Endodermal cell (in vitro differentiated cells): ENCODE measurements at regions not wholly inside any gene's neighbourhood (a gene's known extent, or its start where the extent isn't known, plus 50 kb on each side); places are given as distances from the start of the nearest gene placed in this dataset.

Experiments used
- DNase-seq: peaks from one replicate; pipeline ENCODE4 v3.0.0-alpha.2; 2017
- H3K27ac ChIP-seq: 2 replicates; pipeline ENCODE4 v1.5.1; 2013; ENCODE audit warnings: mild to moderate bottlenecking, low read depth, low read length, moderate library complexity
- H3K27me3 ChIP-seq: 2 replicates; pipeline ENCODE4 v1.6.1; 2013; ENCODE audit warnings: mild to moderate bottlenecking, low read length, moderate library complexity; ENCODE audit not compliant: insufficient read depth, control insufficient read depth, poor library complexity, severe bottlenecking
- H3K36me3 ChIP-seq: 2 replicates; pipeline ENCODE4 v1.7.0; 2013; ENCODE audit warnings: mild to moderate bottlenecking, low read length, moderate library complexity; ENCODE audit not compliant: control insufficient read depth, insufficient read depth
- H3K4me1 ChIP-seq: one replicate; pipeline ENCODE4 v1.7.0; 2013; ENCODE audit warnings: low read length; ENCODE audit not compliant: control insufficient read depth, insufficient read depth
- H3K4me3 ChIP-seq: 2 replicates; pipeline ENCODE4 v1.5.1; 2013; ENCODE audit warnings: mild to moderate bottlenecking, low read length, moderate library complexity
- H3K9ac ChIP-seq: 2 replicates; pipeline ENCODE4 v1.6.1; 2013; ENCODE audit warnings: mild to moderate bottlenecking, low read length, moderate library complexity; ENCODE audit not compliant: poor library complexity, severe bottlenecking; ENCODE audit errors: extremely low read depth
- H3K9me3 ChIP-seq: 2 replicates; pipeline ENCODE4 v1.6.1; 2013; ENCODE audit warnings: mild to moderate bottlenecking, low read length, moderate library complexity; ENCODE audit not compliant: control insufficient read depth
- H3K27ac Mint-ChIP-seq: 2 replicates; pipeline ENCODE4 v1.8.0; 2020; ENCODE audit warnings: mixed read lengths
- H3K27me3 Mint-ChIP-seq: 2 replicates; pipeline ENCODE4 v1.8.0; 2021; ENCODE audit warnings: mild to moderate bottlenecking, mixed read lengths; ENCODE audit not compliant: insufficient read depth
- H3K36me3 Mint-ChIP-seq: 2 replicates; pipeline ENCODE4 v1.8.0; 2020; ENCODE audit warnings: low read depth, mixed read lengths
- H3K4me1 Mint-ChIP-seq: 2 replicates; pipeline ENCODE4 v1.8.0; 2020; ENCODE audit warnings: mixed read lengths
- H3K4me3 Mint-ChIP-seq: 2 replicates; pipeline ENCODE4 v1.8.0; 2020; ENCODE audit warnings: mild to moderate bottlenecking, moderate library complexity, mixed read lengths
- H3K9me3 Mint-ChIP-seq: 2 replicates; pipeline ENCODE4 v1.8.0; 2020; ENCODE audit warnings: mild to moderate bottlenecking, mixed read lengths
- WGBS, 2 experiments: methylation state at CpG; one replicate each; pipeline versions ENCODE4 v1.1.5 to v1.1.7; 2013; ENCODE audit warnings: missing lambda C conversion rate in 2 of 2, mixed read lengths in 1 of 2; ENCODE audit not compliant: insufficient coverage in 1 of 2, insufficient read length in 1 of 2; 5-methylcytosine and 5-hydroxymethylcytosine counted together
- TF ChIP-seq, protein P1 (sequence below): fragments of 200-600 bp; sonication (generic); conservative IDR thresholded peaks from 2 replicates; pipeline ENCODE4 v1.5.0; 2021; ENCODE audit warnings: antibody characterized with exemption, mild to moderate bottlenecking

DNA sequence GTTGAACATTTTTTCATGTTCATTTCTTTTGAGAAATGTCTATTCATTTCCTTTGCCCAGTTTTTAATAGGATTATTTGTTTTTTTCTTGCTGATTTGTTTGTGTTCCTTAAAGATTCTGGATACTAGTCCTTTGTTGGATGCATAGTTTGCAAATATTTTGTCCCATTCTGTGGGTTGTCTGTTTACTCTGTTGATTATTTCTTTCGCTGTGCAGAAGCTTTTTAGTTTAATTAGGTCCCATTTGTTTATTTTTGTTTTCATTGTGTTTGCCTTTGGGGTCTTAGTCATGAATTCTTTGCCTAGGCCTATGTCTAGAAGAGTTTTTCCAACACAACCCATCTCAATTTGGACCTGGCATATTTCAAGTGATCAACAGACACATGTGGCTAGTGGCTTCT, 116.1 kb upstream of the GALNT2 start:
- H3K9me3 Mint-ChIP-seq: no peaks in the 10 kb centered on the region
- Histone ChIP-seq H3K27me3 (no peaks in the 10 kb centered on the region), H3K4me1 (no peaks in the 10 kb centered on the region), H3K36me3 (no peaks in the 10 kb centered on the region), H3K27ac (no peak overlapping the region), H3K9ac (no peak overlapping the region), H3K4me3 (no peak overlapping the region), H3K9me3 (no peaks in the 10 kb centered on the region)
- H3K4me3 Mint-ChIP-seq: no peak overlapping the region
- TF ChIP-seq, protein P1, sequence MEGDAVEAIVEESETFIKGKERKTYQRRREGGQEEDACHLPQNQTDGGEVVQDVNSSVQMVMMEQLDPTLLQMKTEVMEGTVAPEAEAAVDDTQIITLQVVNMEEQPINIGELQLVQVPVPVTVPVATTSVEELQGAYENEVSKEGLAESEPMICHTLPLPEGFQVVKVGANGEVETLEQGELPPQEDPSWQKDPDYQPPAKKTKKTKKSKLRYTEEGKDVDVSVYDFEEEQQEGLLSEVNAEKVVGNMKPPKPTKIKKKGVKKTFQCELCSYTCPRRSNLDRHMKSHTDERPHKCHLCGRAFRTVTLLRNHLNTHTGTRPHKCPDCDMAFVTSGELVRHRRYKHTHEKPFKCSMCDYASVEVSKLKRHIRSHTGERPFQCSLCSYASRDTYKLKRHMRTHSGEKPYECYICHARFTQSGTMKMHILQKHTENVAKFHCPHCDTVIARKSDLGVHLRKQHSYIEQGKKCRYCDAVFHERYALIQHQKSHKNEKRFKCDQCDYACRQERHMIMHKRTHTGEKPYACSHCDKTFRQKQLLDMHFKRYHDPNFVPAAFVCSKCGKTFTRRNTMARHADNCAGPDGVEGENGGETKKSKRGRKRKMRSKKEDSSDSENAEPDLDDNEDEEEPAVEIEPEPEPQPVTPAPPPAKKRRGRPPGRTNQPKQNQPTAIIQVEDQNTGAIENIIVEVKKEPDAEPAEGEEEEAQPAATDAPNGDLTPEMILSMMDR: no peak
- no peak for DNase-seq
- H3K27me3 Mint-ChIP-seq: no peaks in the 10 kb centered on the region
- no peak overlapping the region for H3K27ac Mint-ChIP-seq
- peaks cover 5% of the 10 kb centered on the region for H3K4me1 Mint-ChIP-seq
- WGBS, 2 experiments: 80 to 94% methylated on average over 1 of the region's 1 CpG
- no peaks in the 10 kb centered on the region for H3K36me3 Mint-ChIP-seq

DNA sequence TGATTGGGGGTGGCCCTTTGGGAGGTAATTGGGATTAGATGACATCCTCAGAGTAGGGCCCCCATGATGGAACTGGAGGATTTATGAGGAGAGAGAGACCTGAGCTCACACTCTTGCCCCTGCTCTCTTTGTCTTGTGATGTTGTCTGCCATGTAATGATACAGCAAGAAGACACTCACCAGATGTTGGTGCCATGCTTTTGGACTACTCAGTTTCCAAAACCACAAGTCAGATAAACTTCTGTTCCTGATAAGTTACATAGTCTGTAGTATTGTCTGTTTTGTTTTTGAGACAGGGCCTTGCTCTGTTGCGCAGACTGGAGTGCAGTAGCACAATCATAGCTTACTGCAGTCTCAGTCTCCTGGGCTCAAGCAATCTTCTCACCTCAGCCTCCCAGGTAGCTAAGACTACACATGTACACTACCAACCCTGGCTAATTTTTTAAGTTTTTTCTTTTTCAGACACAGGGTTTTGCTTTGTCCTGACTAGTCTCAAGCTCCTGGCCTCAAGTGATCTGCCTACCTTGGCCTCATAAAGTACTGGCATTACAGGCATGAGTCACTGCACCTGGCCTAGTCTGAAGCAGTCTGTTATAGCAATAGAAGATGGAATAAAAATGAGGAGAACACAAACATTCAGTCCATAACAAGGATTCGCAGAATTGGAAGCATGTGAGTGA, 115.0 kb upstream of the GALNT2 start:
- DNase-seq: no peak
- no peaks in the 10 kb centered on the region for H3K9me3 Mint-ChIP-seq
- no peak overlapping the region for H3K27ac Mint-ChIP-seq
- H3K27me3 Mint-ChIP-seq: no peaks in the 10 kb centered on the region
- peaks cover 6% of the 10 kb centered on the region for H3K4me1 Mint-ChIP-seq
- no peaks in the 10 kb centered on the region for H3K9me3 ChIP-seq
- no peak overlapping the region for H3K4me3 Mint-ChIP-seq
- no peaks in the 10 kb centered on the region for H3K27me3 ChIP-seq
- H3K27ac ChIP-seq: no peak overlapping the region
- no peaks in the 10 kb centered on the region for H3K36me3 Mint-ChIP-seq
- WGBS, 2 experiments: 85 to 92% methylated on average over 2 of the region's 2 CpGs
- no peaks in the 10 kb centered on the region for H3K4me1 ChIP-seq
- TF ChIP-seq, protein P1: no peak
- H3K9ac ChIP-seq: no peak overlapping the region
- H3K4me3 ChIP-seq: no peak overlapping the region
- H3K36me3 ChIP-seq: no peaks in the 10 kb centered on the region

DNA sequence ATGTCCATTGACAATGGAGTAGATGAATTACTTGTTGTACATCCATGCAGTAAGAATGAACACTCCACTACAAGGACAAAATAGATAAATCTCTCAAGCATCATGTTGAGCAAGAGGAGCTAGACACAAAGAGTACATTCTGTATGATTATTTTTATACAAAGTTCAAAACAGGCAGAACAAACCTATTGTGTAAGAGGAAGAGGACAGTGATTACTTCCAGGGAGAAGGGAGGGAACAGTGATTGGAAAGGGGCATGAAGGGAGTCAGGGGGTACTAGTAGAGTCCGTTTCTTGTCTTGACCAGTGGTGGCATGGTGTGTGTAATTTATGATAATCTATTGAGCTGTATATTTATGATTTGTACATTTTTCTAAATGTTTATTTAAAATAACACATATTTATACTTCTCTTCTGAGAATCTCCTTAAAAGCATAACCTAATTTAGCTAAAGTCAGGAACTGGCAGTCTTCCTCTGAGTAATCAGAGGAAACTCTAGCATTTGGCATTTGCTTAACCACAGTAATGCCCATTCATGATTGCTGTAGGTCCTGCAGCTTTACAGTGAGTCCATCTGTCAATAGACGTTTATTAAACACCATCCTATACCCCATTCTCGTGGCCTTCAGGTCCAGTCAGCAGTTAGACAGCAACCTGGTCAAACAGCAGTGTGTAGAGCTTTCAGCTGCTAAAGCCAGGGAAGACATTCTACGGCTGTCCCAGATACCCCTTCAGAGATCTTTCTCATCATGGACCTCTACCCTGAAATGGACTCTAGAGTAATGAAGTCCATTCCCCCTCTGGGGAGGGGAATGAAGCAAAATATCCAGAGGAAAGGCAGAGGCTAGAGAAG, 114.1 kb upstream of the GALNT2 start:
- Mint-ChIP-seq H3K4me1 (peaks cover 6% of the 10 kb centered on the region), H3K27ac (no peak overlapping the region), H3K36me3 (no peaks in the 10 kb centered on the region), H3K4me3 (no peak overlapping the region), H3K9me3 (peaks cover 6% of the 10 kb centered on the region), H3K27me3 (no peaks in the 10 kb centered on the region)
- no peak for DNase-seq
- Histone ChIP-seq H3K36me3 (no peaks in the 10 kb centered on the region), H3K9me3 (no peaks in the 10 kb centered on the region), H3K27ac (no peak overlapping the region), H3K9ac (no peak overlapping the region), H3K27me3 (no peaks in the 10 kb centered on the region), H3K4me1 (no peaks in the 10 kb centered on the region), H3K4me3 (no peak overlapping the region)
- WGBS, 2 experiments: 81 to 87% methylated on average over 2 to 4 of the region's 4 CpGs
- TF ChIP-seq, protein P1: no peak
